ENCODE measurements at regions not wholly inside any gene's neighbourhood (a gene's known extent, or its start where the extent isn't known, plus 50 kb on each side); places are given as distances from the start of the nearest gene placed in this dataset.
A peak's percentile ranks its signal among the peaks of the same experiment; 100 is the strongest.

- no peak overlapping the region for H3K4me3 Mint-ChIP-seq (ENCODE audit: unreplicated experiment)
- no peak overlapping the region for H3K27ac Mint-ChIP-seq (ENCODE audit: unreplicated experiment)
- no peak for DNase-seq (ENCODE audit: low spot score)
- no peak for TF ChIP-seq CTCF (IDR thresholded peaks at IDR 0.05)
- H3K36me3 Mint-ChIP-seq (ENCODE audit: low read depth), result no peaks in the 10 kb centered on the region
- no peaks in the 10 kb centered on the region for H3K4me1 Mint-ChIP-seq (ENCODE audit: low read depth)
- H3K27me3 Mint-ChIP-seq (ENCODE audit: low read depth), result peaks cover 53% of the 10 kb centered on the region
- no peaks in the 10 kb centered on the region for H3K9me3 Mint-ChIP-seq (ENCODE audit: low read depth)
These were observed 79.1 kb upstream of the FAM120A start for GRCh38 chr9:93372391-93372790.

- Mint-ChIP-seq H3K9me3 (ENCODE audit: low read depth) (peaks cover 2% of the 10 kb centered on the region), H3K4me3 (ENCODE audit: unreplicated experiment) (no peak overlapping the region), H3K4me1 (ENCODE audit: low read depth) (no peaks in the 10 kb centered on the region), H3K36me3 (ENCODE audit: low read depth) (no peaks in the 10 kb centered on the region), H3K27ac (ENCODE audit: unreplicated experiment) (no peak overlapping the region), H3K27me3 (ENCODE audit: low read depth) (peaks cover 43% of the 10 kb centered on the region)
- no peak for DNase-seq (ENCODE audit: low spot score)
- TF ChIP-seq CTCF (IDR thresholded peaks at IDR 0.05), result no peak
These were observed 75.1 kb upstream of the FAM120A start for GRCh38 chr9:93376411-93376810.

GRCh38 chr9:93378276-93378675 lies 73.2 kb upstream of the FAM120A start:
- Mint-ChIP-seq H3K4me1 (ENCODE audit: low read depth) (no peaks in the 10 kb centered on the region), H3K27ac (ENCODE audit: unreplicated experiment) (no peak overlapping the region), H3K27me3 (ENCODE audit: low read depth) (peaks cover 37% of the 10 kb centered on the region), H3K9me3 (ENCODE audit: low read depth) (peaks cover 7% of the 10 kb centered on the region), H3K36me3 (ENCODE audit: low read depth) (no peaks in the 10 kb centered on the region), H3K4me3 (ENCODE audit: unreplicated experiment) (no peak overlapping the region)
- no peak for TF ChIP-seq CTCF (IDR thresholded peaks at IDR 0.05)
- no peak for DNase-seq (ENCODE audit: low spot score)

- TF ChIP-seq CTCF (IDR thresholded peaks at IDR 0.05), result peak; percentile 29
- Mint-ChIP-seq H3K9me3 (ENCODE audit: low read depth) (peaks cover 7% of the 10 kb centered on the region), H3K27me3 (ENCODE audit: low read depth) (peaks cover 31% of the 10 kb centered on the region), H3K4me3 (ENCODE audit: unreplicated experiment) (no peak overlapping the region), H3K27ac (ENCODE audit: unreplicated experiment) (no peak overlapping the region), H3K36me3 (ENCODE audit: low read depth) (no peaks in the 10 kb centered on the region), H3K4me1 (ENCODE audit: low read depth) (no peaks in the 10 kb centered on the region)
- DNase-seq (ENCODE audit: low spot score), result no peak
These were observed 72.4 kb upstream of the FAM120A start for GRCh38 chr9:93379051-93379450.

GRCh38 chr9:93380410-93381060 lies 71.0 kb upstream of the FAM120A start:
- no peaks in the 10 kb centered on the region for H3K4me1 Mint-ChIP-seq (ENCODE audit: low read depth)
- no peak for DNase-seq (ENCODE audit: low spot score)
- H3K4me3 Mint-ChIP-seq (ENCODE audit: unreplicated experiment), result no peak overlapping the region
- peaks cover 15% of the 10 kb centered on the region for H3K9me3 Mint-ChIP-seq (ENCODE audit: low read depth)
- H3K36me3 Mint-ChIP-seq (ENCODE audit: low read depth), result no peaks in the 10 kb centered on the region
- no peak overlapping the region for H3K27ac Mint-ChIP-seq (ENCODE audit: unreplicated experiment)
- TF ChIP-seq CTCF (IDR thresholded peaks at IDR 0.05), result peak; percentile 20
- peaks cover 23% of the 10 kb centered on the region for H3K27me3 Mint-ChIP-seq (ENCODE audit: low read depth)

Data from chondrocyte (in vitro differentiated cells).